H1 (cell line): ENCODE measurements at regions not wholly inside any gene's neighbourhood (a gene's known extent, or its start where the extent isn't known, plus 50 kb on each side); places are given as distances from the start of the nearest gene placed in this dataset.

Experiments used
- CTCF ChIA-PET: fragments of 300-600 bp; sonication (Branson Sonifier 250); formaldehyde crosslinking; loops from one replicate; lab custom pipeline; 2021; ENCODE audit not compliant: partially characterized antibody; lab: Charles Lee
- POLR2A ChIA-PET: fragments of 300-600 bp; sonication (Branson Sonifier 250); formaldehyde crosslinking; loops from one replicate; lab custom pipeline; 2021; ENCODE audit warnings: inconsistent platforms; ENCODE audit not compliant: partially characterized antibody; lab: Charles Lee
- DNase-seq, 2 experiments: peaks; one replicate each; pipeline versions ENCODE4 v3.0.0 to v3.0.0-alpha.2; 2010 to 2022; ENCODE audit warnings: low spot score in 2 of 2, low read depth in 1 of 2, mixed read lengths in 1 of 2
- FAIRE-seq: peaks from 2 replicates; lab custom pipeline; 2011; peaks lifted over from hg19 to GRCh38; lab: Jason Lieb, UNC
- H2AFZ ChIP-seq: 2 replicates; pipeline ENCODE4 v1.8.1; 2012; ENCODE audit warnings: low read length, inconsistent platforms
- H2AK5ac ChIP-seq: 2 replicates; pipeline ENCODE4 v1.6.1; 2013; ENCODE audit warnings: low read depth, low read length
- H2BK120ac ChIP-seq: replicated peaks from 2 replicates; pipeline ENCODE3; 2013; ENCODE audit warnings: low read depth, low read length, inconsistent platforms
- H2BK12ac ChIP-seq: 2 replicates; pipeline ENCODE4 v1.6.1; 2013; ENCODE audit warnings: low read depth, low read length
- H2BK15ac ChIP-seq: 2 replicates; pipeline ENCODE4 v1.6.1; 2013; ENCODE audit warnings: low read length
- H2BK20ac ChIP-seq: 2 replicates; pipeline ENCODE4 v1.6.1; 2013; ENCODE audit warnings: low read length
- H2BK5ac ChIP-seq: 2 replicates; pipeline ENCODE4 v1.6.1; 2013; ENCODE audit warnings: low read depth, low read length
- H3K14ac ChIP-seq: 2 replicates; pipeline ENCODE4 v1.6.1; 2013; ENCODE audit warnings: inconsistent platforms; ENCODE audit not compliant: insufficient read length
- H3K18ac ChIP-seq: 2 replicates; pipeline ENCODE4 v1.6.1; 2013; ENCODE audit warnings: low read length; ENCODE audit errors: extremely low read depth
- H3K23ac ChIP-seq: 2 replicates; pipeline ENCODE4 v1.6.1; 2013; ENCODE audit warnings: inconsistent platforms; ENCODE audit not compliant: insufficient read length
- H3K23me2 ChIP-seq: 2 replicates; pipeline ENCODE4 v1.6.1; 2013; ENCODE audit warnings: low read depth, low read length
- H3K27ac ChIP-seq: 2 replicates; pipeline ENCODE4 v1.6.1; 2011; ENCODE audit warnings: low read depth, low read length, inconsistent platforms
- H3K27me3 ChIP-seq, 4 experiments: replicated peaks in 1 of 4; 1 replicate in 1 of 4; 2 replicates in 3 of 4; pipeline versions ENCODE4 v1.6.1 to v1.8.1; 2011 to 2013; ENCODE audit warnings: low read length in 3 of 4, mild to moderate bottlenecking in 3 of 4, inconsistent platforms in 2 of 4, mixed read lengths in 2 of 4, moderate library complexity in 1 of 4; ENCODE audit not compliant: control insufficient read depth in 3 of 4, insufficient read depth in 3 of 4; ENCODE audit errors: extremely low read depth in 1 of 4
- H3K36me3 ChIP-seq, 4 experiments: 2 replicates each; pipeline versions ENCODE4 v1.6.1 to v1.8.1; 2011 to 2013; ENCODE audit warnings: mild to moderate bottlenecking in 4 of 4, low read length in 3 of 4, moderate library complexity in 2 of 4, control low read depth in 1 of 4, inconsistent platforms in 1 of 4; ENCODE audit not compliant: insufficient read depth in 4 of 4, control insufficient read depth in 2 of 4
- H3K4ac ChIP-seq: replicated peaks from 2 replicates; pipeline ENCODE3; 2013; ENCODE audit warnings: low read length, low read depth, mixed read lengths, inconsistent platforms; ENCODE audit not compliant: insufficient read length
- H3K4me1 ChIP-seq, 4 experiments: replicated peaks in 1 of 4; 1 replicate in 1 of 4; 2 replicates in 3 of 4; pipeline versions ENCODE4 v1.6.1 to v1.8.1; 2011 to 2013; ENCODE audit warnings: low read length in 3 of 4, inconsistent platforms in 2 of 4, mixed read lengths in 1 of 4; ENCODE audit not compliant: insufficient read depth in 4 of 4, control insufficient read depth in 3 of 4
- H3K4me2 ChIP-seq, 2 experiments: 2 replicates each; pipeline versions ENCODE4 v1.6.1 to v1.8.1; 2011 to 2013; ENCODE audit warnings: low read depth in 2 of 2, low read length in 2 of 2, control low read depth in 1 of 2, inconsistent platforms in 1 of 2, mild to moderate bottlenecking in 1 of 2; ENCODE audit not compliant: insufficient read depth in 1 of 2
- H3K4me3 ChIP-seq, 4 experiments: fragments of 200-600, 300-600 bp in 1 of 4; sonication (generic), shearing (Covaris generic), sonication (Bioruptor Twin) in 1 of 4; 2 replicates each; pipeline versions ENCODE4 v1.5.1 to v1.8.1; 2011 to 2016; ENCODE audit warnings: low read length in 4 of 4, low read depth in 3 of 4, control low read depth in 2 of 4, inconsistent platforms in 2 of 4, mild to moderate bottlenecking in 2 of 4, mixed read lengths in 1 of 4, moderate library complexity in 1 of 4; ENCODE audit not compliant: insufficient read depth in 2 of 4; ENCODE audit errors: extremely low read depth in 1 of 4
- H3K56ac ChIP-seq: replicated peaks from 2 replicates; pipeline ENCODE3; 2013; ENCODE audit warnings: low read depth, mild to moderate bottlenecking, mixed read lengths, low read length, inconsistent platforms; ENCODE audit not compliant: insufficient read length
- H3K79me1 ChIP-seq: 2 replicates; pipeline ENCODE4 v1.6.1; 2013; ENCODE audit warnings: low read depth, low read length, control low read depth
- H3K79me2 ChIP-seq, 2 experiments: 2 replicates each; pipeline versions ENCODE4 v1.6.1 to v1.8.1; 2012 to 2013; ENCODE audit warnings: low read length in 2 of 2, mild to moderate bottlenecking in 2 of 2, inconsistent platforms in 1 of 2; ENCODE audit not compliant: insufficient read depth in 2 of 2, control insufficient read depth in 1 of 2
- H3K9ac ChIP-seq, 4 experiments: replicated peaks in 1 of 4; 1 replicate in 1 of 4; 2 replicates in 3 of 4; pipeline versions ENCODE4 v1.6.1 to v1.8.1; 2011 to 2013; ENCODE audit warnings: low read depth in 3 of 4, low read length in 3 of 4, control low read depth in 2 of 4, mild to moderate bottlenecking in 2 of 4, moderate library complexity in 2 of 4, inconsistent platforms in 1 of 4; ENCODE audit errors: extremely low read depth in 1 of 4
- H3K9me3 ChIP-seq, 2 experiments: 2 replicates each; pipeline versions ENCODE4 v1.6.1 to v1.8.1; 2012 to 2013; ENCODE audit warnings: mild to moderate bottlenecking in 2 of 2, moderate library complexity in 2 of 2, control low read depth in 1 of 2, inconsistent platforms in 1 of 2, low read depth in 1 of 2, low read length in 1 of 2, mixed read lengths in 1 of 2; ENCODE audit not compliant: insufficient read depth in 2 of 2
- H4K20me1 ChIP-seq, 2 experiments: replicated peaks in 1 of 2; 2 replicates each; pipeline versions ENCODE3 to v1.8.1; 2011 to 2013; ENCODE audit warnings: inconsistent platforms in 2 of 2, low read length in 2 of 2, mild to moderate bottlenecking in 1 of 2; ENCODE audit not compliant: insufficient read depth in 2 of 2, control insufficient read depth in 1 of 2
- H4K5ac ChIP-seq: 2 replicates; pipeline ENCODE4 v1.6.1; 2013; ENCODE audit warnings: low read length, low read depth, mixed read lengths, inconsistent platforms; ENCODE audit not compliant: insufficient read length
- H4K8ac ChIP-seq: 2 replicates; pipeline ENCODE4 v1.8.0; 2013; ENCODE audit warnings: mild to moderate bottlenecking, moderate library complexity, low read length, inconsistent platforms; ENCODE audit not compliant: insufficient read depth; ENCODE audit errors: extremely low read depth
- H4K91ac ChIP-seq: replicated peaks from 2 replicates; pipeline ENCODE3; 2013; ENCODE audit warnings: low read length, mixed read lengths, inconsistent platforms; ENCODE audit not compliant: insufficient read length
- CTBP2 ChIP-seq: IDR thresholded peaks from 2 replicates; pipeline ENCODE4 v1.7.0; 2011; ENCODE audit warnings: borderline replicate concordance, mild to moderate bottlenecking, moderate library complexity, mixed read lengths, low read length; ENCODE audit not compliant: insufficient read depth, insufficient read length
- PHF8 ChIP-seq: fragments of 200-600 bp; sonication (generic); conservative IDR thresholded peaks from 2 replicates; pipeline ENCODE4 v1.7.1; 2012; ENCODE audit warnings: low read depth, mild to moderate bottlenecking, inconsistent platforms, low read length, moderate library complexity
- RAD21 ChIP-seq, 2 experiments: IDR thresholded peaks in 1 of 2; conservative IDR thresholded peaks in 1 of 2; 2 replicates each; pipeline ENCODE4 v1.6.1; 2011; ENCODE audit warnings: low read depth in 2 of 2, low read length in 2 of 2, improper control_type of control experiment in 1 of 2, inconsistent platforms in 1 of 2, mild to moderate bottlenecking in 1 of 2, moderate library complexity in 1 of 2
- RXRA ChIP-seq: IDR thresholded peaks from 2 replicates; pipeline ENCODE4 v1.6.1; 2011; ENCODE audit warnings: low read depth, mild to moderate bottlenecking, low read length, moderate library complexity; ENCODE audit not compliant: insufficient read depth
- SP4 ChIP-seq: IDR thresholded peaks from 2 replicates; pipeline ENCODE4 v1.6.1; 2012; ENCODE audit warnings: low read length, inconsistent platforms
- TAF7 ChIP-seq: optimal IDR thresholded peaks from 2 replicates; pipeline ENCODE3; 2011; ENCODE audit warnings: low read depth, mild to moderate bottlenecking, inconsistent platforms, low read length, moderate library complexity, borderline replicate concordance
- YY1 ChIP-seq: IDR thresholded peaks from 2 replicates; pipeline ENCODE4 v1.6.1; 2011; ENCODE audit warnings: low read depth, mild to moderate bottlenecking, low read length
- WGBS, 2 experiments: shearing (Covaris generic) in 1 of 2; methylation state at CpG; one replicate each; pipeline versions ENCODE4 v1.1.6 to v1.1.7; 2013 to 2015; ENCODE audit warnings: low lambda C conversion rate in 2 of 2, mixed read lengths in 2 of 2, inconsistent platforms in 1 of 2, low coverage in 1 of 2, missing lambda C conversion rate in 1 of 2; ENCODE audit not compliant: insufficient replicate concordance in 2 of 2, insufficient coverage in 1 of 2, insufficient read length in 1 of 2; ENCODE audit errors: extremely low coverage in 1 of 2, missing lambda C conversion rate in 1 of 2; 5-methylcytosine and 5-hydroxymethylcytosine counted together

DNA sequence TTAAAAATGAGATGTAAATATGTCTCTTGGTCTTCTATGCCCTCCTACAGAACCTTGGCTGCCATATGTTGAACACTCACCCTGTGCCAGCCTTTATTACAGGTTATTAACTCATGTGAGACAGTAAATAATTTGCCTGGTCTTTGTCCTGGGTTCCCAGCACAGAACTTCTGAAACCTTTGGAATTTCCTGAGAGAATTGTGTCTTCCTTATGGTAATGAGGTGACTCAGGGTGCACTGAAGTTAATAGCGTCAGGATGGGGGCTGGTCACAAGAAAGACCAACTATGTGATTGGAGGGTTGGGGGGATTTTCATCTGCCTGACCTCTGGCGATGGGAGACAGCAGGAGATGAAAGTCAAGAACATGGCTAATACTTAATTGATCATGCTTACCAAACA is 289.8 kb upstream of the STS start:
- no peak overlapping the region for H2AFZ ChIP-seq
- H4K91ac ChIP-seq = peak overlapping the region; percentile 74
- no peak overlapping the region for H3K4me3 ChIP-seq
- no peak overlapping the region for H3K14ac ChIP-seq
- H2BK5ac ChIP-seq = no peak overlapping the region
- no peaks in the 10 kb centered on the region for H4K20me1 ChIP-seq
- no peak overlapping the region for H3K23ac ChIP-seq
- no peaks in the 10 kb centered on the region for H3K79me2 ChIP-seq
- H3K18ac ChIP-seq = peak overlapping the region; percentile 32; the same call in 1 of the 2 replicates
- no peak overlapping the region for H2BK120ac ChIP-seq
- DNase-seq = no peak
- no peak overlapping the region for H3K4ac ChIP-seq
- peaks cover 0 to 8% (median 0%) of the 10 kb centered on the region in 4 experiments; a peak in 1 of 7 replicates for H3K4me1 ChIP-seq
- no peak overlapping the region for H4K5ac ChIP-seq
- H3K56ac ChIP-seq = no peak overlapping the region
- no peak overlapping the region for H3K4me2 ChIP-seq
- no peak for FAIRE-seq
- no peak for TF ChIP-seq CTBP2
- no peak for TF ChIP-seq RAD21 (IDR thresholded peaks at IDR 0.05 in 1 of 2, conservative IDR thresholded peaks at IDR 0.05 in 1 of 2; ENCODE audit: low read depth in 2 of 2, low read length in 2 of 2)
- no peak for TF ChIP-seq RXRA
- no peak for TF ChIP-seq SP4
- no peak for TF ChIP-seq TAF7
- no peak for TF ChIP-seq PHF8
- no peak for TF ChIP-seq YY1
- no peak overlapping the region for H4K8ac ChIP-seq
- no peak overlapping the region for H2BK15ac ChIP-seq
- H3K27me3 ChIP-seq = no peaks in the 10 kb centered on the region
- peaks cover 0 to 3% (median 0%) of the 10 kb centered on the region in 4 experiments; a peak in 1 of 8 replicates for H3K36me3 ChIP-seq
- ChIA-PET POLR2A (no interaction called here), CTCF (no interaction called here)
- H2AK5ac ChIP-seq = 0 out of 2 replicates have a peak overlapping the region, but pooled peaks have one; percentile 6
- H3K23me2 ChIP-seq = no peaks in the 10 kb centered on the region
- H3K27ac ChIP-seq = no peak overlapping the region
- no peak overlapping the region for H2BK20ac ChIP-seq
- WGBS, 2 experiments = 91% methylated on average over 1 of the region's 2 CpGs; no CpG with 5 or more reads in 1 of the 2 experiments
- no peak overlapping the region for H3K9ac ChIP-seq
- H3K9me3 ChIP-seq = peaks cover 9% of the 10 kb centered on the region in 2 experiments; a peak in 2 of 4 replicates
- no peaks in the 10 kb centered on the region for H3K79me1 ChIP-seq
- no peak overlapping the region for H2BK12ac ChIP-seq
